MM.1S (cell line): ENCODE measurements at regions not wholly inside any gene's neighbourhood (a gene's known extent, or its start where the extent isn't known, plus 50 kb on each side); places are given as distances from the start of the nearest gene placed in this dataset.

Experiments
- DNase-seq: peaks from one replicate; pipeline ENCODE4 v3.0.0-alpha.2; 2015
- H2AFZ ChIP-seq: fragments of 300-600 bp; sonication (generic); 2 replicates; pipeline ENCODE4 v1.6.0; 2016; ENCODE audit warnings: antibody characterized with exemption, low read length
- H3F3A ChIP-seq: fragments of 300-600 bp; sonication (generic); 2 replicates; pipeline ENCODE4 v1.6.1; 2016; ENCODE audit warnings: mild to moderate bottlenecking, antibody characterized with exemption, low read length, moderate library complexity, mixed read lengths; ENCODE audit not compliant: insufficient read depth
- H3K27ac ChIP-seq: fragments of 300-600 bp; sonication (generic); 2 replicates; pipeline ENCODE4 v1.5.1; 2016; ENCODE audit warnings: mild to moderate bottlenecking, low read length
- H3K27me3 ChIP-seq: fragments of 300-600 bp; sonication (generic); replicated peaks from 2 replicates; pipeline ENCODE4 v1.6.0; 2016; ENCODE audit warnings: low read length; ENCODE audit not compliant: insufficient read depth
- H3K36me3 ChIP-seq: fragments of 300-600 bp; sonication (generic); replicated peaks from 2 replicates; pipeline ENCODE4 v1.6.1; 2016; ENCODE audit warnings: mild to moderate bottlenecking, low read length, mixed read lengths; ENCODE audit not compliant: insufficient read depth
- H3K4me1 ChIP-seq: fragments of 300-600 bp; sonication (generic); 2 replicates; pipeline ENCODE4 v1.6.1; 2016; ENCODE audit warnings: low read length, mixed read lengths
- H3K4me2 ChIP-seq: fragments of 300-600 bp; sonication (generic); 2 replicates; pipeline ENCODE4 v1.6.0; 2016; ENCODE audit warnings: low read depth, low read length
- H3K4me3 ChIP-seq: fragments of 300-600 bp; sonication (generic); 2 replicates; pipeline ENCODE4 v1.5.1; 2016; ENCODE audit warnings: low read length, mixed read lengths
- H3K79me2 ChIP-seq: fragments of 300-600 bp; sonication (generic); 2 replicates; pipeline ENCODE4 v1.6.1; 2016; ENCODE audit warnings: mixed run types, low read length, mixed read lengths
- H3K9ac ChIP-seq: fragments of 300-600 bp; sonication (generic); 2 replicates; pipeline ENCODE4 v1.6.1; 2016; ENCODE audit warnings: low read length, mixed read lengths
- H3K9me2 ChIP-seq: fragments of 300-600 bp; sonication (generic); replicated peaks from 2 replicates; pipeline ENCODE4 v1.6.1; 2016; ENCODE audit warnings: mild to moderate bottlenecking, low read length, mixed read lengths; ENCODE audit not compliant: insufficient read depth
- H3K9me3 ChIP-seq: fragments of 300-600 bp; sonication (generic); replicated peaks from 2 replicates; pipeline ENCODE4 v1.6.1; 2016; ENCODE audit warnings: mild to moderate bottlenecking, low read length, mixed read lengths; ENCODE audit not compliant: insufficient read depth
- H4K20me1 ChIP-seq: fragments of 300-600 bp; sonication (generic); 2 replicates; pipeline ENCODE4 v1.6.1; 2016; ENCODE audit warnings: mild to moderate bottlenecking, low read length, moderate library complexity, mixed read lengths; ENCODE audit not compliant: insufficient read depth
- CTCF ChIP-seq: fragments of 300-600 bp; sonication (generic); IDR thresholded peaks from 2 replicates; pipeline ENCODE4 v1.5.1; 2016; ENCODE audit warnings: antibody characterized with exemption, low read length, mixed read lengths
- EZH2 ChIP-seq: fragments of 300-600 bp; sonication (generic); optimal IDR thresholded peaks from 2 replicates; pipeline ENCODE3; 2017; ENCODE audit warnings: low read depth, mild to moderate bottlenecking, antibody characterized with exemption, low read length, mixed read lengths
- EZH2phosphoT487 ChIP-seq: fragments of 300-600 bp; sonication (generic); IDR thresholded peaks from 2 replicates; pipeline ENCODE4 v1.6.1; 2018; ENCODE audit warnings: antibody characterized with exemption, low read length

- DNase-seq: no peak
- H3K9me2 ChIP-seq: no peaks in the 10 kb centered on the region
- no peak overlapping the region for H3K4me3 ChIP-seq
- H3K4me1 ChIP-seq: no peaks in the 10 kb centered on the region
- H3K9ac ChIP-seq: no peak overlapping the region
- no peak overlapping the region for H2AFZ ChIP-seq
- H3K9me3 ChIP-seq: no peaks in the 10 kb centered on the region
- H3K36me3 ChIP-seq: no peaks in the 10 kb centered on the region
- TF ChIP-seq EZH2 (no peak), EZH2phosphoT487 (no peak), CTCF (no peak)
- H3K27ac ChIP-seq: no peak overlapping the region
- H3K79me2 ChIP-seq: no peaks in the 10 kb centered on the region
- H3K27me3 ChIP-seq: peaks cover 14% of the 10 kb centered on the region
- H3K4me2 ChIP-seq: no peak overlapping the region
- H4K20me1 ChIP-seq: no peaks in the 10 kb centered on the region
- no peaks in the 10 kb centered on the region for H3F3A ChIP-seq
Measured at GRCh38 chr2:196589419-196589818, 50.1 kb upstream of the CCDC150 start.
